ENCODE measurements at regions not wholly inside any gene's neighbourhood (a gene's known extent, or its start where the extent isn't known, plus 50 kb on each side); places are given as distances from the start of the nearest gene placed in this dataset.
A peak's percentile ranks its signal among the peaks of the same experiment; 100 is the strongest.
"Not testable (repeated sequence)": the region's sequence is repeated elsewhere in the genome, so short reads cannot be mapped to it uniquely, and the experiment has no call there.

DNA sequence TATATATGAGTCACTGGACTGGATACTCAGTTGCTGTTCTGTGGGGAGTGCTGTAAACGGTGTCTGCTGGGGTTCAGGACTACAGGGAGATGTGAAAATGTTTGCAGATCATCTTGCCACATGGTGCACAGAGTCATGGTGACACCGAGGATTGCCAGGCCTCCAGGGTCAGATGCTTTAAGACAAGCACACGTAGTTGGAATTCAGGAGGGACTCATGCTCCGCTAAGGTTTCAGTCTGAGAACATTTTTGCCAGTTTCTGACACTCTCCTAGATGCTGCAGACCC, 211.3 kb downstream of the CXCL12 start:
- no peak for DNase-seq (ENCODE audit: low read depth)

DNA sequence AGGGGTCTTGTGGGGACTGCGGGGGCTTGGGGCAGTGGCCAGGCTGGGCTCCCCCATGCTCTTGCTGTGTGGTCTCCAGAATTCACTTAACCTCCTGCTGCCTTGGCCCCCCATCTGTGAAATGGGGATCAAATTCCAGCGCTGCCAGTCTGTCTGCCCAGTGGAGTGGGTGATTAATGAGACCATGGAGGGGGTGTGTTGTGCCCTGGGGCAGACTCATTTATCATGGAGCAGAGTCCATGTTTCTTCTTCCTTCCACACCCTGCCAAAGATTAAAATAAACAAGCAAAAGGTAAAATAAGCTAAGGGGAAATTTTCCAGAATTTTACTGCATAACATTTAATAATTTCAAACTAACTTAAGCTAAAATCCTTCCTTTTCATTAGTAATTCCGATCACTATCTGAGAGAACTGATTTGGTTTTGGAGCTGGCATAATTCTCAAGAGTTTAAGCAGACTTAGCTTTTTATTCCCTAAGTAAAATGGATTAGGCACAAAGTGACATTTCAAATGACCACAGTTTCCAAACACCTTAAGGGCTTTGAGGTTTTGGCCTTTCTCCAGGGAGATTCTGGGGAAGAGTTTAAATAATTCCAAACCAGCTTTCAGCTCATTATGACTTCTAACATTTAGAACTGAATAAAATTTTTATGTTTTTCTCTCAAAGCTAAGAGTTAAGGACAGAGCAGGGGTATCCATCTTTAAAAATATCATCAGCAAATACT, 211.9 kb downstream of the CXCL12 start:
- no peak for DNase-seq (ENCODE audit: low read depth)

DNA sequence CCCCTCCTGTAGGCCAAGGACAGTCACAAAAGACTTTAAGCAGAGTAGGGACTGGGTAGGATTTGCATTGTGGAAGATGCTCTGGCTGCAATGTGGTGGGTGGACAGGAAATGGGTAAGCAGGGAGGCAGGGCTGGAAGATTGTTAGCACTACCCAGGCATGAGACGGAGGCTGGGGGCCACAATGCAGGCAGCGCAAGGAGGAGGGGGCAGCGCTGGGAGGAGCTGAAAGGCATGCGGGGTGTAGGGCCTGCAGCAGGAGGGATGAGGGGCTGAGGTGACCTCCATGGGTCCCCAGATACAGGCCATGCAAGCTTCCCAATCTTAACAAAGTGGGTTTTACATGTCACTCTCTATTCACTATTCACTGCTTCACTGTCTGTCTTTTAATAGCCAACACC, 213.1 kb downstream of the CXCL12 start:
- no peak for DNase-seq (ENCODE audit: low read depth)

DNA sequence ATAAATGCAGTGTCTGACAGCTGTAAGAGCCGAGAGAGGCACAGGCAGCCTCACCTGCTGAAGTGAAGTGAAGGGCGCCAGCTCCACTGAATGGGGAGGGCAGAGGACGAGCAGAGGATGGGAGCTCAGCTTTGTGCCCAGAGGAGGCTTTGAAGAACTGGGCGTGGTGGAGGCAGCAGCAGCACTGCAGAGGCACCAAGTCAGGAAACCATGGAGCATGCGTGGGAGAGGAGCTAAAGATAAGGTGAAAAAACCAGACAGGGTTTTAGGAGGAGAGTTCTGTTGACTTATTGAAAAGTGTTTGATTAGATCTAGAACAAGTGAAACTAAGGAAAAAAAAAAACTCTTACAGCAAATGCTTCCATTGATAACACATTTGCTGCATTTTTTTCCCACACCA, 216.4 kb downstream of the CXCL12 start:
- no peak for DNase-seq (ENCODE audit: low read depth)

DNA sequence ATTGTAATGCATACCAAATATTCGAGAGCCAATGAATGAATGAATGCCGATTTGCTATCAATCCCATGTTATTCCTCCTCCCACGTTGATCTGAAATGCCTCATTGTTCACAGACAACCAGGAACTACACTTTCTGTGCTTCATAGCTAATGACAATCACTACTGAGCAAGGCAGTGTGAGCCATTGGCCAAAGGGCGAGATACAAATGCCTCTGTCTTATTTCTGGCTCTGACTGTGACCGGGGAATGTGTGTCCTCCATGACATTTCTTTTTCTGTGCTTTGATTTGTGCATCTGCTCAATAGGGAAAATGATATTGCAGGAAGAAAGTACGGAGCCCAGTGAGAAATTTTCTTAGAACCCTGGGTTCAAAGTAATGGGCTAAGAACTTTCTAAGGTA, 217.1 kb downstream of the CXCL12 start:
- no peak for DNase-seq (ENCODE audit: low read depth)

DNA sequence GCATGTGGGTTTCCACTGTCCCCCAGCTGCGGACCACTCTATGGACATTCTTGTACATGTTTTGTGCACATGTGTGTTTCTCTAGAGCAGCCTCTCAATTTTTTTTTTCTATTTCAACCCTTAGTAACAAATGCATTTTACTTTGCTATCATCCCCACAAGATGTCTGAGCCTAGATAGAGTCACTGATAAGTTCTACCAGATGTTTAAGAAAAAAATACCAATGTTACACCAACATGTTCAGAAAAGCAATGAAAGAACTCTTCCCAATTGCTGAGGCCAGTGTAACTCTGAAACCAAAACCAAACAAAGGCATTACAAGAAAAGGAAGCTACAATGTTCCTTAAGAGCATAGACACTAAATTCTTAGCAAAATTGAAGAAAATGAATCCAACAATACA, 218.5 kb downstream of the CXCL12 start:
- no peak for DNase-seq (ENCODE audit: low read depth)

DNA sequence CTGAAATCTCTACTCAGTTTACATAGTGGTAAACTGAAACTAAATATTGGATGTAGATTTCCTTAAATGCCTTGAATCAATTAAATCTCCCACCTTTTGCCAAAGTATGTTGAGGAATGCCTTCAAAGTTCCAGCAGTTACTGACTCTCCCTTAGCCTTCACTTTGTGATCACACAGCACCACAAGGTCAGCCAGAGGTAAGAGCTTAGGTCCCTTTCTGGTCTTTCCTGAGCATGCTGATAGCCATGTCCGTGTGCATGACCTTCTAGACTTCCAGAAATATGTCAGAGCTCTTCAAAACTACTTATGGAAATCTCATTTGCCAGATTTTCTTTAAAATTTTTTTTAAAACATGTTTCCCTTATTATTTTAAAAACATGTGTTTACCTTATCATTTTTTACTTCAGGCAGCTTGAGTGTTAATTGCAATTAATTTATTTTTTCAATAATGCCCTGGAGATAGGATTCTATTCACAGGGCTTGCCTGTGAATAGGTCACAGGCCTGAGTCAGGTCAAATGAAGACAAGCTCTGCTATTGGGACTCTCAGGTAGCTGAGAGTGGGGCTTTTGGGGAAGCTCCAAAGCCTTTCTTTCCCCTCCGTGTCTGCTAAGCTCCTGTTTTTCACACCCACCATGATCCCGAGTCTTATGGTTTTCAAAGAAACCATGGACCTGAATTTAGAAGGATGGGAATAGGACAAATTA, 220.5 kb downstream of the CXCL12 start:
- DNase-seq (ENCODE audit: low read depth), result no peak

DNA sequence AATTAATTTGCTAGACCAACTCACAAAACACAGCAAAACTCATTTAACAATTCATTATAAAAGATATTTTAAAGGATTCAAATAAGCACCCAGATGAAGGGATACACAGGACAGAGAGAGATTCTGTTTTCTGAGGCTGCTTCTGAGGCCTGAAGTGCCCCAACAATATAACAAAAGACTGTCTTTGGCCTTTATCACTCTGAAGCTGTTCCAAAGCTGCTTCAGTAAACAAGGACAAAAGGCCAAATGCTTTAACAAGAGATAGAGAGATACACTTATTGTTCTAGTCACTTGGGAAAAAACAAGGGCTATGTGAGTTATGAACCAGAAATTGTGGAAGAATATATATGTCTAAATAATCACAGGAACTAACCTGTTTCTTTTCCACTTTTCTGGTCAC, 223.7 kb downstream of the CXCL12 start:
- DNase-seq (ENCODE audit: low read depth), result no peak

DNA sequence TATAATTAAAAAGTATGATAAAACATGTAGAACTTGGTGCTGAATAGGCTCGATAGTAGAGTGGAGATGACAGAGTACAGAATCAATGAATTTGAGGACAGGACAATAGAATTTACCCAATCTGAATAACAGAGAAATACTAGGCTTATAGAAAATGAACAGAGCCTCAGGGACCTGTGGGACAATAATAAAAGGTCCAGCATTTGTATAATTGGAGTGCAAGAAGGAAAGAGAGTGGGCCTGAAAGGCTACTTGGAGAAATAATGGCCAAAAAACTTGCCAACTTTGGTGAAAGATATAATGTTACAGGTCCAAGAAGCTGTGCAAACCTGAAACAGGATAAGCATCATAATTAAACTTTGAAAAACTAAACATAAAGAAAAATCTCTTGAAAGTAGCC, 227.3 kb downstream of the CXCL12 start:
- DNase-seq (ENCODE audit: low read depth), result no peak

DNA sequence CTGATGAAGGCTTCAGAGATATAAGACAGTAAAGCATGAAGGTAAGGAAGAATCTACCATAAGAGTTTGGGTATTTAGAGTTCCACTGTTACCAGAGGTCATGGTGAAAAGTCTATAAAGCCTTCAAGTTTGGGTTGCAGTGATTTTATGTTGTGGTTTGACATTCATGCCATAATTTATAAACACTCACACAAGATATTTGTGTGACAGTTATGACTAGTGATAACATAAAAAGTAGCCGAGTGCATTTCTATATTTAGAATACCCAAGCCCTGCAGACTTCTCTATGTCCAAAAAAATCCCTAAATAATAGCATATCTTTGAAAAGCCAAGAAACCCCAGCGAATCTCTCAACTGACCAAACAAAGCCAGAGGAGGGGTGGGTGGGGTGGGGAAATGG, 229.9 kb downstream of the CXCL12 start:
- no peak for DNase-seq (ENCODE audit: low read depth)

DNA sequence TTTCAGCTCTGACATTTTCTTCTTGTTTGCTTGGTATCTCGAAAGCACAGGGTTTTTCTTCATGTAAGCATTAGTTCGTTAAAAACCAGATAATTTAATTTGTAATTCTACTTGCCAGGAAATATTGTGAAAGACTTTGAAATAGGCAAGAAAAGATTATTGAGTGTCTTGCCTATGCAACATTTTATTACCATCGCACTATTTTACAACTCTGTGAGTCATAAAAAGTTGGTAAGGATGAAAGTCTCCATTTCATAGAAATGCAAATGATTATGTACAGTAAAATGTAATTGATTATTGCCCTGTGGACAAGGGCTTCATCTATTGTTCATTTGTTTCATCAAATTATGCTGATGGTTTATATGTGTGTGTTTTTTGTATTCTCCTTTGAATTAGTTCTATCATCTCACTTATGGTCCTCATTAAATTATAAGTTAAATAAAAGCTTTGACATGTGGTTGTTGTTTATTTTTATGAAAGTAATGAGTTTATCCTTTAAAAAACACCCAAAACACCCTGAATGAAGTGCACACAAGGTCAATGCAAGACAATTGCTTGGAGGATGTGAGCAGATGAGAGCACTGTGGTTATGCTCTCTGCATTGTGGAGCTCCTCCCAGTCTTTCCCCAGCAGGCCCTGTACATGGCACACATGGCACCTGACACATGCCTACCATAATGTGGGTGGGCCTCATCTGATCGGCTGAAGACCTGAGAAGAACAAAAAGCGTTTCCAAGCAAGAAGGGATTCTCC, 230.8 kb downstream of the CXCL12 start:
- no peak for DNase-seq (ENCODE audit: low read depth)

DNA sequence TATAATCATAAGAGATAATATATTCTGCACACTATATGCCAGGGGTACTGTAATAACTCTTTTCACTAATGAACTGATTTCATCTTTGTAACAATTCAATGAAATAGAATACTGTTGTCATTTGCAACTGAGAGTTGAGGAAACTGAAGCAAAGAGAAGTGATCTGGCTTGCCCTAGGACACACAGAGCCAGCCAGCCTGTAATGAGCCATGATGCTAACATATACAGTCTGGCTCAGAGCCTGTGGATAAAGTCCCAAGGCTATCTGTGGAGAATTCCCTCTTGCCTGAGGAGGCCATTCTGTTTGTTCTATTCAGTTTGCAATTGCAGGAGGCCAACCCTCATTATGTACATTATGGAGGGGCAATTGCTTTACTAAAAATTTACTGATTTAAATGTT, 241.3 kb downstream of the CXCL12 start:
- no peak for DNase-seq (ENCODE audit: low read depth)

DNA sequence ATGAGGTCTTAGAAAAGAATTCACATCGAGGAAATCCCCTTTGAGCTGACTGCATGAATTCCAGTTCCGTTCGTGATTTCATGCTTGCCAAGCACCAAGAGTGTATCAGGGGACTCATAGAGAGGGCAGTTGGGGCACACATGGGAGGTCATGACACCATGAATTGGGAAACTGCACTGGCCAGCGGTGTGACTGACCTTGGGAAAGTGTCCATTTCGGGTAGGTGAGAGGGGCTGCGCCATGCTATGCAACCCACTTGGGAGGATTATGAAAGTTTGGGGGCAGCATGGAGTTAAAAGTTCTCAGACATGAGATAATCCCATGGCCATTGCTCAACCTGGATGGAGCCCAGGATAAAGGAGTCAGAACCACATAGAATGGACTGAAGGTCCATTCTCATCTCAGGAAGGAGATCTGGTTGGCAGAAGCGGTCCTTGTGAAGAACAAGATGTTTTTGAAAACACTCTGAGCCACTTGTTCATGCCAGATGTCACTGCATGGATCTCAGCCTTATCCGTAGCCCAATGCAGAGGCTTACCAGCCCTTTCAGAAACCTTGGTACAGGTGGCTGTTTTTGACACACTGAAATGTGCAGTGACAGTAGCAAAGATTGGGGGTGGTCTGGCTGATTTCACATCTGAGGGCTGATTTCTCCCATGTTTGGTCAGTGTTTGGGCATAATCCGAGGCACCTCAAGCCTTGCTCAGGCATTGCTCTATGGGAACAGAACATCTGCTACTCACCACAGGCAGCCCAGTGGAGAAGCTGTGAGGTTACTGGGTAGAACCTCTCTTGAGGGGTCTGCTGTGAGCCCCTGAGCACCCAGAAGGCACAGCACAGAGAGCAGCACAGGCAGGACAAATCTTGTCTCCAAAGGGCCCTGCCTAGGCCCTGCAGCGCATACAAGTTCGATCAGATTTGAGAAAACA, 252.3 kb downstream of the CXCL12 start:
- peak; percentile 69 for DNase-seq (ENCODE audit: low read depth)

DNA sequence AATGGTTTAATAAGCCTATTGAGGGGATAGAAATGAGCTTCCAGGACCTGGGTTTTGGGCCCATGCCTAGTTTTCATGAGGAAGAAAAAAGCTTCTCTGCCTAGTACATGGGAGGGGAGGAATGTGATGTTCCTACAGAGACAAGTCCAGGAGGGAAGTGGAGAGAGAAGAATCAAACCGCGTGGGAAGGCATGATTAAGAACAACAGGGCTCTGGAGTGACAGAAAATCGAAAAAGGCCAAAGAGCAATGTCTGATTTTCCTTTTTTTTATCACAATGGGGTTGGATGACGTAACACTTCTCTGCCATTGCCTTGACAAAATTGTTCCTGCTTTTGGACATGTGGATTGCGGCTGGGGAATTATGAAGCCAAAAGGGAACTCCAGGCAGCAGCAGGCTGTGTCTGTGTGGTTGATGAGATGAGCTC, 258.6 kb downstream of the CXCL12 start:
- DNase-seq (ENCODE audit: low read depth), result no peak

DNA sequence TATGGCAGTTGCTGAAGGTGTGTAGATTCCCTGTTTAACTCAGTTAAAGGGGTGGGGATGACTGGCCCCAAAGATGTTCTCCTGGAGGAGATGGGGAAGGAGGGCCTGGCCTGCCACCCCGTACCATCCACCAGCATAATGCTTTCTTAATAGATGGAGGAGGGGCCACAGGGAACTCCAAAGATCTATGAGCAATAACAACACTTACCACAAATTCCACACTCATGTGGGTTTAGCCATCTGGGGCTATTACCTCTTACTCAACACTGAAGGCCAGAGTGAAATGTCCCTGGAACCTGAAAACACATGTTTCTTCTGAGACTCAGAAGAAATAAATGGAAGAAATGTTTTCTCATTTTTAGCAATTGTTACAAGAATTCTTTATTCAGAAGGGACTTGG, 259.0 kb downstream of the CXCL12 start:
- peak; percentile 79 for DNase-seq (ENCODE audit: low read depth)

DNA sequence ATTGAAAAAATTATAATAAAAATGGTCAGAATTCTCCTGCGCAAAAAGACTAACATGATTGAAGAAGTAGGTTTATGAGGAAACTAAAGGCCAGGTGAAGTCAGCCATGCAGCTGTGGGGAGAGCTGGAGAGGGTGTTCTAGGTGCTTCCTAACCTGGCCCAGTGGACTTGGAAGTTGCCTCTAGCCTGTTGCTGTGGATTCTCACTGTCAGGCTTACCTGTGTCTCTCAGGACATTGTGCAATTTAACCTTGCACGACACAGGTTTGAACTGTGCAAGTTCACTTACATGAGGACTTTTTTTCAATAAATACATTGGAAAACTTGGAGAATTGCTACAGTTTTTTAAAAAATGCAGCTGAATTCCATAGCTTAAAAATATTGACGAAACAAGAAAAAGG, 266.4 kb downstream of the CXCL12 start:
- DNase-seq (ENCODE audit: low read depth), result no peak

DNA sequence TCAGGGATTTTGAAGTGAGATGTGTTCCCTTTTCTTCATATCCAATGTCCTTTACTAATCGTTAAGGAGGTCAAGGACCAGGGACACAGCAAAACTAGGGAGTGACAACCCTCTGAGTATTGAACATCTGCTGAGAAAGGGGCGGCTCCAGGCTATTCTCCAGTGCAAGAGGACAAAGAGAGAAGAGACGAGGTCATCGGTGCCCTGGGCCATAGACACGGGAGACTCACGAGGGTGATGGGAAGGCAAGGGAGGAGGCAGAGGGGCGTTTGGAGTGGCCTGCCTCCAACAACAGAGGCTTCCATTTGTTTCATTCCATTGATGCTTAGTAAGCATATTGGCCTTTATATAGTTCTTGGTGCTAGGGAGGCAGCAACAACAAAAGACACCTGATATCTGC, 268.4 kb downstream of the CXCL12 start:
- DNase-seq (ENCODE audit: low read depth), result no peak

DNA sequence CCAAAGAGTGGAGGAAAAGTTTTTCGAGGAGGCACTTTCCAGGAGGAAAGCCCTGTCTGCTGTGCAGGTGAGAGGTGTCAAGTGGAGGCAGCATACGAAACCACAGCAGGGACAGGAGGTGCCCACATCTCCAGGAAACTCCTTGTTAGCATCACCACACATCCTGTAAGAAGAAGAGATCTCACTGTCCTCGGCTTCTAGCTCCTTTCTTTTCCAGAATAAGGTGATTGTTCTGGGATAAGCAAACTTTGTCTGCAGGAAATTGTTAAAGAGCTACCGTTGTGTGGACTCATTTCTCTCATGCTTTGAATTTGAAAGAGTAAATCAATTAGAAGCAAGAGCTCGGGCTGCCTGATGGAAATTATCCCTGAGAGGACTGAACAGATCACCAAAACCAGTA, 269.4 kb downstream of the CXCL12 start:
- no peak for DNase-seq (ENCODE audit: low read depth)

DNA sequence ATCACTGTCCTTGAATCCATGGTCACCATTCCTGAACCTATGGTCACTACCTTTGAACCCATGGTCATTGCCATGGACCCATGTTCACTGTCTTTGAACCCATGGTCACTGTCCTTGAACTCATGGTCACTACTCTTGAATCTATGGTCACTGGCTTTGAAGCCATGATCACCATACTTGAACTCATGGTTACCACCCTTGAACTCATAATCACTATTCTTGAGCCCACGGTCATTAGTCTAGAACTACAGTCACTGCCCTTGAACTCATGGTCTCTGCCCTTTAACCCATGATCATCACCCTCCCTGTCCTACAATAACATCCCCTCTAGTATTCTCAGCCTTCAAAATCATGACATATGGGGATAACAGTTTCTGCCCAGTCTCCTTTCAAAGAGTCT, 270.5 kb downstream of the CXCL12 start:
- DNase-seq (ENCODE audit: low read depth), result no peak

DNA sequence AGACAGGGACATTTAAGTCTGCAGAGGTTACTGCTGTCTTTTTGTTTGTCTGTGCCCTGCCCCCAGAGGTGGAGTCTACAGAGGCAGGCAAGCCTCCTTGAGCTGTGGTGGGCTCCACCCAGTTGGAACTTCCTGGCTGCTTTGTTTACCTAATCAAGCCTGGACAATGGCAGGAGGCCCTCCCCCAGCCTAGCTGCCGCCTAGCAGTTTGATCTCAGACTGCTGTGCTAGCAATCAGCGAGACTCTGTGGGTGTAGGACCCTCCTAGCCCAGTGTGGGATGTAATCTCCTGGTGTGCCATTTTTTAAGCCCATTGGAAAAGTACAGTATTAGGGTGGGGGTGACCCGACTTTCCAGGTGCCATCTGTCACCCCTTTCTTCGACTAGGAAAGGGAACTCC, 272.6 kb downstream of the CXCL12 start:
- not testable (repeated sequence) for DNase-seq (ENCODE audit: low read depth)

DNA sequence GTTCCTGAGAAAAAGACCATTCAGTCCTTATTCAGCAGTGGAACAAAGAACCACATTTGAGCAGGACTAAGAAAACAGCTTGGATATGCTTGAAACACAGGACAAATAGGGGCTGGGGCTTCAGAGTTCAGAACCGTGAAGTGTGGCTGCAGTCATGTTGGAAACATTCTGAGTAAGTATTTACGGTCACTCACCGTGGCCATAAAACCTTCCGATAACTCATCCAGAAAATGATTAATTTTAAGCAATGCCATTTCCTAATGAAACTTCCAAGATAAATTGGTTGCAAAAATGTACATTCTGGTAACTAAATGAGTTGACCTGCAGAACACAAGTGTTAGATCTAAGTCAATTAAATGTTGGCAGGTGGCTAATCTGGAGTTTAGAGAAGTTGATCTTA, 279.2 kb downstream of the CXCL12 start:
- DNase-seq (ENCODE audit: low read depth), result no peak

DNA sequence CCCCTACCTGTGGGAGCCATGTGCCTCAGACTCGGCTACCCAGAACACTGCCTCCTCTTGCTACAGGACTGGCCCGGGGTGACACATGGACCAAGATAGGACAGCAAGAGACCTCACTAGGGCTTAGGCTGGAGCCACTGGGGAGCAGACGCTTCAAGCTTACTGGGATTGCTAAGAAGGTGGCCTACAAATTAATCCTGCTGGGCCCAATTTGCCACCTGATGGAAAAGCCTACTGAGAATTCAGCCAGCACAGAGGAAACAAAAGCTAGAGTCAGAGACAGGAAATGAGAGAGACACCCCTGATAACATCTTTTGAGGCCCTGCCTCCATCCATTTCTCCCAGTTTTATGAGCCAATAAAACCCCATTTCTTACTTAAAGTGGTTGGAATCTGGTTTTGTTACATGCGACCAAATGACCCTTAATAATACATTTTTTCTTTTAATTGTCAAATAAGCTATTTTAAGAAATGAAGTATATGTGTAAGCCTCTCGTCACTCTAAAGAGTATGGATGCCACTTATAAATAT, 282.1 kb downstream of the CXCL12 start:
- no peak for DNase-seq (ENCODE audit: low read depth)
